SK-N-SH treated with all-trans-retinoic acid at 6 μM for 48 hours (cell line): ENCODE measurements at regions not wholly inside any gene's neighbourhood (a gene's known extent, or its start where the extent isn't known, plus 50 kb on each side); places are given as distances from the start of the nearest gene placed in this dataset.

Experiments used
- ATAC-seq: fragments of 200-7000 bp; cut with Tn5 transposase; 3 replicates; pipeline ENCODE4 v1.9.1; 2020; ENCODE audit warnings: mild to moderate bottlenecking, moderate library complexity
- ARNTL ChIP-seq: fragments of 450-650 bp; formaldehyde crosslinking; IDR thresholded peaks from 2 replicates; pipeline ENCODE4 v1.5.0; 2020; ENCODE audit warnings: low read depth, mild to moderate bottlenecking, moderate library complexity, borderline replicate concordance
- BACH2 ChIP-seq: fragments of 250-450 bp; sonication (Bioruptor Pico); IDR thresholded peaks from 2 replicates; pipeline ENCODE4 v1.9.0; 2021; ENCODE audit warnings: mild to moderate bottlenecking, borderline replicate concordance
- CREB5 ChIP-seq: fragments of 250-450 bp; sonication (Bioruptor Pico); IDR thresholded peaks from 2 replicates; pipeline ENCODE4 v1.5.1; 2020; ENCODE audit warnings: low read depth, mild to moderate bottlenecking, moderate library complexity
- CSDC2 ChIP-seq: fragments of 250-450 bp; sonication (Bioruptor Pico); IDR thresholded peaks from 2 replicates; pipeline ENCODE4 v1.5.0; 2020; ENCODE audit warnings: mild to moderate bottlenecking, moderate library complexity
- ESRRG ChIP-seq: fragments of 250-450 bp; sonication (Bioruptor Pico); IDR thresholded peaks from 2 replicates; pipeline ENCODE4 v1.6.1; 2021; ENCODE audit warnings: mild to moderate bottlenecking
- GLIS3 ChIP-seq: fragments of 250-450 bp; sonication (Bioruptor Pico); IDR thresholded peaks from 2 replicates; pipeline ENCODE4 v1.5.0; 2020; ENCODE audit warnings: mild to moderate bottlenecking, moderate library complexity
- ISL1 ChIP-seq: fragments of 250-450 bp; sonication (Bioruptor Pico); IDR thresholded peaks from 2 replicates; pipeline ENCODE4 v2.1.2; 2022; ENCODE audit warnings: mild to moderate bottlenecking, moderate library complexity
- OSR1 ChIP-seq: fragments of 250-450 bp; sonication (Bioruptor Pico); IDR thresholded peaks from 2 replicates; pipeline ENCODE4 v1.8.0; 2022; ENCODE audit warnings: moderate library complexity, mild to moderate bottlenecking, inconsistent platforms
- PATZ1 ChIP-seq: fragments of 250-450 bp; sonication (Bioruptor Pico); IDR thresholded peaks from 2 replicates; pipeline ENCODE4 v1.8.0; 2020; ENCODE audit warnings: mild to moderate bottlenecking, moderate library complexity, borderline replicate concordance
- POU6F1 ChIP-seq: fragments of 250-450 bp; sonication (Bioruptor Pico); IDR thresholded peaks from 2 replicates; pipeline ENCODE4 v1.8.0; 2021; ENCODE audit warnings: low read depth, mild to moderate bottlenecking, moderate library complexity, borderline replicate concordance
- PPARA ChIP-seq: fragments of 250-450 bp; sonication (Bioruptor Pico); IDR thresholded peaks from 2 replicates; pipeline ENCODE4 v1.5.0; 2020; ENCODE audit warnings: mild to moderate bottlenecking, borderline replicate concordance
- RARB ChIP-seq: fragments of 250-450 bp; sonication (Bioruptor Pico); IDR thresholded peaks from 2 replicates; pipeline ENCODE4 v1.8.0; 2021; ENCODE audit warnings: mild to moderate bottlenecking, moderate library complexity
- SNAI2 ChIP-seq: fragments of 250-450 bp; sonication (Bioruptor Pico); IDR thresholded peaks from 2 replicates; pipeline ENCODE4 v1.5.0; 2020; ENCODE audit warnings: mild to moderate bottlenecking, moderate library complexity
- TCF4 ChIP-seq: fragments of 250-450 bp; sonication (Bioruptor Pico); IDR thresholded peaks from 2 replicates; pipeline ENCODE4 v1.8.0; 2021; ENCODE audit warnings: mild to moderate bottlenecking, moderate library complexity, borderline replicate concordance
- ZC3H10 ChIP-seq: fragments of 250-450 bp; sonication (Bioruptor Pico); IDR thresholded peaks from 2 replicates; pipeline ENCODE4 v1.5.1; 2021; ENCODE audit warnings: mild to moderate bottlenecking, moderate library complexity
- ZFP3 ChIP-seq: fragments of 250-450 bp; sonication (Bioruptor Pico); IDR thresholded peaks from 2 replicates; pipeline ENCODE4 v1.5.0; 2020; ENCODE audit warnings: mild to moderate bottlenecking, moderate library complexity
- ZFP30 ChIP-seq: fragments of 450-650 bp; formaldehyde crosslinking; IDR thresholded peaks from 2 replicates; pipeline ENCODE4 v1.5.0; 2022; ENCODE audit warnings: mild to moderate bottlenecking, moderate library complexity
- ZNF565 ChIP-seq: fragments of 450-650 bp; formaldehyde crosslinking; conservative IDR thresholded peaks from 2 replicates; pipeline ENCODE4 v1.5.0; 2020; ENCODE audit warnings: low read depth, mild to moderate bottlenecking, moderate library complexity
- ZNF70 ChIP-seq: fragments of 450-650 bp; formaldehyde crosslinking; IDR thresholded peaks from 2 replicates; pipeline ENCODE4 v1.5.0; 2020; ENCODE audit warnings: mild to moderate bottlenecking, moderate library complexity
- ZNF8 ChIP-seq: fragments of 450-650 bp; formaldehyde crosslinking; IDR thresholded peaks from 2 replicates; pipeline ENCODE4 v1.5.0; 2020; ENCODE audit warnings: mild to moderate bottlenecking, moderate library complexity
- TF ChIP-seq, protein P1 (sequence below): fragments of 250-450 bp; sonication (Bioruptor Pico); IDR thresholded peaks from 2 replicates; pipeline ENCODE4 v1.5.0; 2020; ENCODE audit warnings: mild to moderate bottlenecking, moderate library complexity

DNA sequence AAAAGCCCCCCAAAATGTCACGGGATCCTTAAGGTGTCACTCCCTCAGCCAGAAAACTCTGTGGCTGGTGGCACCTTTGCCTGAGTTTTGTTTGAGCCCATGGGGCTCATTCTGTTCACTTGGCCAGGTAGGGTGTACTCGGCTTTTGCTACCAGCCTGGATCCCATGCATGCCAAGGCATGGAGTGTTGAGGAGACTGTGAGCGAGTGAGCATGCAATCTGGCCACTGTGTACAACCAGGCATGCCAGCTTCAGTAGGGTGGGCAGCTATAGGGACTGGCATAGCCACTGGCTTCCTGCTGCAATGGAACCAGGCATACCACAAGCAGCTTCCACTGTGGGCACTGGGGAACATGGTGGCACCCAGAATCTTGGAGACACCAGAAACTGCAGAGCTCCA, 436.0 kb upstream of the GRM3 start:
- no peak for ATAC-seq
- TF ChIP-seq PATZ1 (CRISPR knock-in tag) (no peak), ZFP30 (CRISPR knock-in tag) (no peak), ARNTL (no peak), CSDC2 (no peak), SNAI2 (no peak), OSR1 (CRISPR knock-in tag) (no peak)

- no peak for ATAC-seq
Measured at GRCh38 chr7:86202833-86203232, 440.9 kb upstream of the GRM3 start.

More at GRCh38 chr7:86202833-86203232, 440.9 kb upstream of the GRM3 start:
- TF ChIP-seq RARB: no peak
- TF ChIP-seq GLIS3 (CRISPR knock-in tag): no peak
- TF ChIP-seq TCF4: no peak
- TF ChIP-seq ARNTL: no peak
- no peak for TF ChIP-seq ZNF565 (CRISPR knock-in tag)
- no peak for TF ChIP-seq ZC3H10 (CRISPR knock-in tag)
- no peak for TF ChIP-seq ZFP30 (CRISPR knock-in tag)
- no peak for TF ChIP-seq ZNF70 (CRISPR knock-in tag)
- TF ChIP-seq POU6F1 (CRISPR knock-in tag): no peak
- no peak for TF ChIP-seq ZFP3 (CRISPR knock-in tag)
- no peak for TF ChIP-seq ZNF8 (CRISPR knock-in tag)
- TF ChIP-seq, protein P1, sequence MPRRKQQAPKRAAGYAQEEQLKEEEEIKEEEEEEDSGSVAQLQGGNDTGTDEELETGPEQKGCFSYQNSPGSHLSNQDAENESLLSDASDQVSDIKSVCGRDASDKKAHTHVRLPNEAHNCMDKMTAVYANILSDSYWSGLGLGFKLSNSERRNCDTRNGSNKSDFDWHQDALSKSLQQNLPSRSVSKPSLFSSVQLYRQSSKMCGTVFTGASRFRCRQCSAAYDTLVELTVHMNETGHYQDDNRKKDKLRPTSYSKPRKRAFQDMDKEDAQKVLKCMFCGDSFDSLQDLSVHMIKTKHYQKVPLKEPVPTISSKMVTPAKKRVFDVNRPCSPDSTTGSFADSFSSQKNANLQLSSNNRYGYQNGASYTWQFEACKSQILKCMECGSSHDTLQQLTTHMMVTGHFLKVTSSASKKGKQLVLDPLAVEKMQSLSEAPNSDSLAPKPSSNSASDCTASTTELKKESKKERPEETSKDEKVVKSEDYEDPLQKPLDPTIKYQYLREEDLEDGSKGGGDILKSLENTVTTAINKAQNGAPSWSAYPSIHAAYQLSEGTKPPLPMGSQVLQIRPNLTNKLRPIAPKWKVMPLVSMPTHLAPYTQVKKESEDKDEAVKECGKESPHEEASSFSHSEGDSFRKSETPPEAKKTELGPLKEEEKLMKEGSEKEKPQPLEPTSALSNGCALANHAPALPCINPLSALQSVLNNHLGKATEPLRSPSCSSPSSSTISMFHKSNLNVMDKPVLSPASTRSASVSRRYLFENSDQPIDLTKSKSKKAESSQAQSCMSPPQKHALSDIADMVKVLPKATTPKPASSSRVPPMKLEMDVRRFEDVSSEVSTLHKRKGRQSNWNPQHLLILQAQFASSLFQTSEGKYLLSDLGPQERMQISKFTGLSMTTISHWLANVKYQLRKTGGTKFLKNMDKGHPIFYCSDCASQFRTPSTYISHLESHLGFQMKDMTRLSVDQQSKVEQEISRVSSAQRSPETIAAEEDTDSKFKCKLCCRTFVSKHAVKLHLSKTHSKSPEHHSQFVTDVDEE (CRISPR knock-in tag): no peak
- no peak for TF ChIP-seq CREB5
- TF ChIP-seq BACH2: no peak
- TF ChIP-seq ESRRG (CRISPR knock-in tag): no peak
- TF ChIP-seq PPARA (CRISPR knock-in tag): no peak
- TF ChIP-seq ISL1 (CRISPR knock-in tag): no peak
- no peak for TF ChIP-seq PATZ1 (CRISPR knock-in tag)
